Esophagus muscularis mucosa (tissue), 4 donors: ENCODE measurements at regions not wholly inside any gene's neighbourhood (a gene's known extent, or its start where the extent isn't known, plus 50 kb on each side); places are given as distances from the start of the nearest gene placed in this dataset.

ENCODE experiments used
- DNase-seq: peaks from one replicate; pipeline ENCODE4 v3.0.0-alpha.2; 2017; ENCODE audit errors: extremely low spot score
- H3K27ac ChIP-seq, 4 donors: fragments of 200-600 bp; sonication (generic); replicated peaks in 1 of 4; 1 replicate in 3 of 4; 2 replicates in 1 of 4; pipeline ENCODE4 v1.5.1; 2016 to 2019; ENCODE audit warnings: mild to moderate bottlenecking in 1 of 4
- H3K27me3 ChIP-seq, 4 donors: fragments of 200-600 bp; sonication (generic); one replicate each; pipeline versions ENCODE4 v1.5.1 to v1.6.0; 2016 to 2019
- H3K36me3 ChIP-seq, 4 donors: fragments of 200-600 bp; sonication (generic); one replicate each; pipeline ENCODE4 v1.5.1; 2016 to 2019
- H3K4me1 ChIP-seq, 4 donors: fragments of 200-600 bp; sonication (generic); one replicate each; pipeline ENCODE4 v1.5.1; 2016 to 2019
- H3K4me3 ChIP-seq, 4 donors: fragments of 200-600 bp; sonication (generic); 1 replicate in 2 of 4; 2 replicates in 2 of 4; pipeline ENCODE4 v1.5.1; 2016 to 2019; ENCODE audit warnings: mild to moderate bottlenecking in 4 of 4, moderate library complexity in 1 of 4
- H3K9me3 ChIP-seq, 4 donors: fragments of 200-600 bp; sonication (generic); 1 replicate in 3 of 4; 2 replicates in 1 of 4; pipeline ENCODE4 v1.5.1; 2016 to 2019
- EP300 ChIP-seq: sonication (generic); formaldehyde crosslinking; IDR thresholded peaks from one replicate; pipeline ENCODE4 v1.6.1; 2017; ENCODE audit warnings: antibody characterized with exemption
- POLR2A ChIP-seq: fragments of 450-650 bp; IDR thresholded peaks from one replicate; pipeline ENCODE4 v1.6.1; 2017; ENCODE audit warnings: antibody characterized with exemption, moderate library complexity, mild to moderate bottlenecking, low read depth
- POLR2AphosphoS5 ChIP-seq, 2 donors: sonication (generic); formaldehyde crosslinking; IDR thresholded peaks; one replicate each; pipeline ENCODE4 v1.6.1; 2017; ENCODE audit warnings: antibody characterized with exemption in 2 of 2
- WGBS: methylation state at CpG from one replicate; pipeline ENCODE4 v1.1.5; 2018; 5-methylcytosine and 5-hydroxymethylcytosine counted together
- intact Hi-C: fragments of 100-400 bp; cut with DNase I; formaldehyde crosslinking; loops from one replicate; pipeline ENCODE4 v1.15.1; 2023
- TF ChIP-seq, protein P1 (sequence below), 3 experiments: fragments of 200-600 bp in 2 of 3; fragments of 450-650 bp in 1 of 3; sonication (generic) in 2 of 3; IDR thresholded peaks; one replicate each; pipeline ENCODE4 v1.5.1; 2017 to 2019; ENCODE audit warnings: antibody characterized with exemption in 3 of 3, mild to moderate bottlenecking in 2 of 3, moderate library complexity in 1 of 3

DNA sequence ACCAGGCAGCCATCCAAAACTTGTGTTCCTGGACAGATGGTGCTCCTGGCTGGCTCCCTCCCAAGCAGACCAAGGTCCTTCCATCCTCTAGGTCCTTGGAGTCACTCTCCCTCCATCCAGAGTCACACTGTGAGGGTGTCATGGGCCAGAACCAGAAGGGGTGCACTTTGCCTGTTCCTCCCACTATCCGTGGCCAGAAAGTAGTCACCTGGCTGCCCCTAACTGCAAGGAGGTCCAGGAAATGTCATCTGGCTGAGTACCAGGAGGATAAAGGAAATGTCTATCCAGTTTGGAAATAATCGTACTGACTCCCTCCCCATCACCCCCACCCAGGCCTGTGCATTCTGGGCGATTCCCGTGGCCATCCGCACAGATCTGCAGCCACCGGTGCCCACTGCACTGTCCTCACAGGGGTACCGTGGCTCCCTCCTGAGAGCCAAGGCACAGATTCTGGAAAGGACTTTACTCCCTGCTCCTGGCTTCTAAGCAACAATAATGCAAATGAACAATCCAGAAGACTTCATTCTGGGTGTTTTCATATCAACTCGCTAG is 253.2 kb downstream of the NPHP4 start:
- peaks cover 0 to 57% (median 0%) of the 10 kb centered on the region in 4 donors for H3K27me3 ChIP-seq
- intact Hi-C loops, result no loop called here
- H3K9me3 ChIP-seq, result no peaks in the 10 kb centered on the region
- no peaks in the 10 kb centered on the region for H3K36me3 ChIP-seq
- no peak for DNase-seq
- TF ChIP-seq EP300, result no peak
- TF ChIP-seq POLR2A, result no peak
- TF ChIP-seq, protein P1, sequence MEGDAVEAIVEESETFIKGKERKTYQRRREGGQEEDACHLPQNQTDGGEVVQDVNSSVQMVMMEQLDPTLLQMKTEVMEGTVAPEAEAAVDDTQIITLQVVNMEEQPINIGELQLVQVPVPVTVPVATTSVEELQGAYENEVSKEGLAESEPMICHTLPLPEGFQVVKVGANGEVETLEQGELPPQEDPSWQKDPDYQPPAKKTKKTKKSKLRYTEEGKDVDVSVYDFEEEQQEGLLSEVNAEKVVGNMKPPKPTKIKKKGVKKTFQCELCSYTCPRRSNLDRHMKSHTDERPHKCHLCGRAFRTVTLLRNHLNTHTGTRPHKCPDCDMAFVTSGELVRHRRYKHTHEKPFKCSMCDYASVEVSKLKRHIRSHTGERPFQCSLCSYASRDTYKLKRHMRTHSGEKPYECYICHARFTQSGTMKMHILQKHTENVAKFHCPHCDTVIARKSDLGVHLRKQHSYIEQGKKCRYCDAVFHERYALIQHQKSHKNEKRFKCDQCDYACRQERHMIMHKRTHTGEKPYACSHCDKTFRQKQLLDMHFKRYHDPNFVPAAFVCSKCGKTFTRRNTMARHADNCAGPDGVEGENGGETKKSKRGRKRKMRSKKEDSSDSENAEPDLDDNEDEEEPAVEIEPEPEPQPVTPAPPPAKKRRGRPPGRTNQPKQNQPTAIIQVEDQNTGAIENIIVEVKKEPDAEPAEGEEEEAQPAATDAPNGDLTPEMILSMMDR (IDR thresholded peaks at IDR 0.05), result no peak
- no peak for TF ChIP-seq POLR2AphosphoS5 (IDR thresholded peaks at IDR 0.05)
- no peak overlapping the region for H3K27ac ChIP-seq
- H3K4me3 ChIP-seq, result no peak overlapping the region
- 98% methylated on average over 3 of the region's 8 CpGs for WGBS
- H3K4me1 ChIP-seq, result no peaks in the 10 kb centered on the region

DNA sequence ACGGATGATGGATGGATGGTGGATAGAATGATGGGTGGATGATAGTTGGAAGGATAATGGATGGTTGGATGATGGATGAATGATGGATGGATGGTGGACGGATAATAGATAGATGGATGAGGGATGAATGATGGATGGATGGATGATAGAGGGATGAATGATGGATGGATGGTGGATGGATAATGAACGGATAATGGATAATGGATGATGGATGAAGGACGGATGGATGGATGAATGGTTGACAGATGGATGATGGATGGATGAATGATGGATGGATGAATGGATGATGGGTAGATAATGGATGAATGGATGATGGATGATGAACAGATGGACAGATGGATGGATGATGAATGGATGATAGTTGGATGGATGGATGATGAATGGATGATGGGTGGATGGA is 255.1 kb downstream of the NPHP4 start:
- Histone ChIP-seq H3K9me3 (no peaks in the 10 kb centered on the region), H3K4me1 (no peaks in the 10 kb centered on the region), H3K4me3 (no peak overlapping the region), H3K27me3 (peaks cover 0 to 45% (median 0%) of the 10 kb centered on the region in 4 donors), H3K36me3 (no peaks in the 10 kb centered on the region), H3K27ac (no peak overlapping the region)
- 89% methylated on average over 4 of the region's 4 CpGs for WGBS
- no peak for DNase-seq
- intact Hi-C loops, result no loop called here
- TF ChIP-seq, protein P1 (IDR thresholded peaks at IDR 0.05), result no peak

DNA sequence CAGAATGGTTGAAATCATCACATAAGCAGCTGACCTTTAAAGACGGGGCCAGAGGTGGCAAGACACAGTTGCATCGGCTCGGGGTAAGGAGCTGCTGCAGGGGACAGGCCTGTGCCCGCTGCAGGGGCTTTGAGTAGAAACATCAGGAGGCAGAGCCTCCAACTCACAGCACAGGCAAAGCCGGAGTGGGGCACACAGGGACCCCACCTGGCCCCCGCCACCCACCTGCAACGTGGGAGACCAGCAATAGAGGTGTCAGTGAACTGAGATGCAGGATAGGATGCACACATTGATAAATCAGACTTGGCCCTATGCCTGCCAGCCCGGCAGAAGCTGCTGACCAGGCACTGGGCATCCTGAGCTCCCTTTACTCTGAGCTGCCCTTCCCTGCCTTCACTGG is 257.2 kb downstream of the NPHP4 start:
- intact Hi-C loops, result no loop called here
- Histone ChIP-seq H3K27ac (no peak overlapping the region), H3K4me3 (no peak overlapping the region), H3K9me3 (no peaks in the 10 kb centered on the region), H3K36me3 (no peaks in the 10 kb centered on the region), H3K27me3 (peaks cover 0 to 33% (median 0%) of the 10 kb centered on the region in 4 donors), H3K4me1 (no peaks in the 10 kb centered on the region)
- no peak for DNase-seq
- 74% methylated on average over 8 of the region's 8 CpGs for WGBS
- TF ChIP-seq POLR2A, result no peak
- TF ChIP-seq, protein P1 (IDR thresholded peaks at IDR 0.05), result no peak

DNA sequence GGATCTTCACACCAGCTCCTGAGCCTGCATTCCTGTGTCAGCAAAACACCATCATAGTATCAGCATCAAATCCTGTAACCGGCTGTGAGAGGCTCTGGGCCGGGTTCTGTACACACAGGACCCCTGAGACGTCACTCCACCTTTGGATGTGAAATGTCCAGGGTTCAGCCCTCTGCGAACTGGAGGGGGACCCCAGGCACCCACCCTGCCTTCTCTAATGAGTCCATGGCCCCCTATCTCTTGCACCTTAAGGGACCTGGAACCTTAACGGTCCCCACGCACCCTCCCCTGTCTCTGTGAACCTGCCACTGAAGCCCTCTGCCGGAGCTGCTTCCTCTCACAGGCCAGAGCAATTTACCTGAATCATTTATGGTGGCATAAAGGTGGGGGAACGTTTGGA is 257.8 kb downstream of the NPHP4 start:
- intact Hi-C loops, result no loop called here

DNA sequence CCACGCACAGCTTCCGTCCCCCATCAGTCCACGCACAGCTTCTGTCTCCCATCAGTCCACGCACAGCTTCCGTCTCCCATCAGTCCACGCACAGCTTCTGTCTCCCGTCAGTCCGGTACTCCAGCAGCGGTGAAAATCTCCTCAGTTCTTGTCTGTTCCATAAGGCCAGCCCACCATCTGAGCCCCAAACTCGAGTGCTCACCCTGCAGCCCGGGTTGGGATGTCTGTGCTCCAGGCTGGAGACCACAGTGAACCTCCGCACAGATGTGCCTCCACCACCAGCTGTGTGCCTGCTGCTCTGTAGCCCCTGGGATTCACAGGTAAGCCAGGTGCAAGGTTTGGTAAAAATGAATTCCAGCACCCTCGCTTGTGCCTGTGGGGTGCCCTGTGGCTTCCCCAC is 258.6 kb downstream of the NPHP4 start:
- Histone ChIP-seq H3K4me1 (no peaks in the 10 kb centered on the region), H3K36me3 (no peaks in the 10 kb centered on the region), H3K4me3 (no peak overlapping the region), H3K27ac (no peak overlapping the region), H3K27me3 (peaks cover 0 to 32% (median 0%) of the 10 kb centered on the region in 4 donors), H3K9me3 (no peaks in the 10 kb centered on the region)
- intact Hi-C loops, result no loop called here
- TF ChIP-seq POLR2A (no peak), EP300 (no peak), POLR2AphosphoS5 (IDR thresholded peaks at IDR 0.05) (no peak)
- TF ChIP-seq, protein P1 (IDR thresholded peaks at IDR 0.05), result no peak
- DNase-seq, result no peak
- WGBS, result 90% methylated on average over 13 of the region's 13 CpGs

More for the DNA sequence above, 257.8 kb downstream of the NPHP4 start:
- Histone ChIP-seq H3K4me1 (no peaks in the 10 kb centered on the region), H3K9me3 (no peaks in the 10 kb centered on the region), H3K4me3 (no peak overlapping the region), H3K27me3 (peaks cover 0 to 35% (median 0%) of the 10 kb centered on the region in 4 donors), H3K27ac (no peak overlapping the region), H3K36me3 (no peaks in the 10 kb centered on the region)
- TF ChIP-seq EP300, result no peak
- no peak for TF ChIP-seq POLR2A
- TF ChIP-seq, protein P1 (IDR thresholded peaks at IDR 0.05), result no peak
- no peak for DNase-seq
- WGBS, result 80% methylated on average over 7 of the region's 8 CpGs
